Adrenal gland (tissue), 9 donors: ENCODE measurements at regions not wholly inside any gene's neighbourhood (a gene's known extent, or its start where the extent isn't known, plus 50 kb on each side); places are given as distances from the start of the nearest gene placed in this dataset.

ENCODE experiments used
- DNase-seq, 7 donors: peaks; one replicate each; pipeline ENCODE4 v3.0.0-alpha.2; 2019 to 2020
- H3K27ac ChIP-seq, 5 donors: fragments of 200-600 bp; sonication (generic) in 4 of 5; 1 replicate in 3 of 5; 2 replicates in 2 of 5; pipeline versions ENCODE4 v1.5.1 to v1.8.0; 2016 to 2020; ENCODE audit warnings: mild to moderate bottlenecking in 1 of 5
- H3K27me3 ChIP-seq: fragments of 200-600 bp; 2 replicates; pipeline ENCODE4 v1.8.0; 2021
- H3K36me3 ChIP-seq, 2 donors: fragments of 200-600 bp; replicated peaks in 1 of 2; 1 replicate in 1 of 2; 2 replicates in 1 of 2; pipeline versions ENCODE4 v1.5.1 to v1.8.0; 2018 to 2022
- H3K4me1 ChIP-seq, 2 donors: fragments of 200-600 bp; replicated peaks in 1 of 2; 1 replicate in 1 of 2; 2 replicates in 1 of 2; pipeline versions ENCODE4 v1.5.1 to v1.8.0; 2018 to 2021
- H3K4me3 ChIP-seq, 4 donors: fragments of 200-600 bp; sonication (generic) in 3 of 4; one replicate each; pipeline ENCODE4 v1.5.1; 2016 to 2018
- H3K9me3 ChIP-seq, 3 donors: fragments of 200-600 bp; sonication (generic) in 1 of 3; replicated peaks in 1 of 3; 1 replicate in 2 of 3; 2 replicates in 1 of 3; pipeline versions ENCODE4 v1.5.1 to v1.8.0; 2016 to 2021
- CTCF ChIP-seq, 6 experiments: fragments of 450-650 bp in 4 of 6; fragments of 200-600 bp in 2 of 6; sonication (generic) in 1 of 6; IDR thresholded peaks; 1 replicate in 5 of 6; 2 replicates in 1 of 6; pipeline versions ENCODE4 v1.5.1 to v1.8.0; 2016 to 2021; ENCODE audit warnings: antibody characterized with exemption in 6 of 6, mild to moderate bottlenecking in 2 of 6, moderate library complexity in 1 of 6
- POLR2A ChIP-seq, 2 donors: fragments of 450-650 bp; IDR thresholded peaks; one replicate each; pipeline ENCODE4 v1.6.1; 2017; ENCODE audit warnings: antibody characterized with exemption in 2 of 2, mild to moderate bottlenecking in 2 of 2, moderate library complexity in 1 of 2
- WGBS, 4 donors: extraction: QIAGEN DNeasy Blood & Tissue Kit in 2 of 4; methylation state at CpG; one replicate each; pipeline versions ENCODE4 v1.1.5 to v1.1.7; 2013 to 2017; 5-methylcytosine and 5-hydroxymethylcytosine counted together
- intact Hi-C, 2 donors: fragments of 100-400 bp; cut with DNase I; formaldehyde crosslinking; loops; one replicate each; pipeline versions ENCODE4 v1.14.1 to v1.15.0; 2022 to 2023
- donor health status: healthy with polysubstance abuse.
- donor health status: Bipolar disorder and iron deficiency.
- donor health status: DM: yes; HTN: yes; CAD: no.
- donor health status: DM: no; HTN: no; CAD: no.
- donor health status: DM: no; HTN: no; CAD: no.

- H3K4me1 ChIP-seq, result no peaks in the 10 kb centered on the region
- intact Hi-C loops, result no loop called here
- no peaks in the 10 kb centered on the region for H3K36me3 ChIP-seq
- no peaks in the 10 kb centered on the region for H3K9me3 ChIP-seq
- DNase-seq, result no peak
- no peaks in the 10 kb centered on the region for H3K27me3 ChIP-seq
- no peak overlapping the region for H3K27ac ChIP-seq
- TF ChIP-seq CTCF (IDR thresholded peaks at IDR 0.05) (no peak), POLR2A (IDR thresholded peaks at IDR 0.05) (no peak)
- 4 to 37% (median 15%) methylated on average over 2 of the region's 2 CpGs for WGBS, 4 donors
- no peak overlapping the region for H3K4me3 ChIP-seq
Measured at GRCh38 chr16:59201160-59201559, 467.0 kb upstream of the GOT2 start.

GRCh38 chr16:59198487-59198886 is 464.4 kb upstream of the GOT2 start:
- Histone ChIP-seq H3K27ac (no peak overlapping the region), H3K4me1 (no peaks in the 10 kb centered on the region), H3K36me3 (no peaks in the 10 kb centered on the region), H3K4me3 (no peak overlapping the region), H3K27me3 (no peaks in the 10 kb centered on the region), H3K9me3 (no peaks in the 10 kb centered on the region)
- DNase-seq, result no peak
- 35 to 44% (median 39%) methylated on average over 3 of the region's 3 CpGs for WGBS, 4 donors
- intact Hi-C loops, result no loop called here
- TF ChIP-seq POLR2A (IDR thresholded peaks at IDR 0.05) (no peak), CTCF (IDR thresholded peaks at IDR 0.05) (no peak)

- H3K9me3 ChIP-seq, result no peaks in the 10 kb centered on the region
- 60 to 70% (median 69%) methylated on average over 2 of the region's 2 CpGs for WGBS, 4 donors
- no peaks in the 10 kb centered on the region for H3K36me3 ChIP-seq
- intact Hi-C loops, result no loop called here
- no peaks in the 10 kb centered on the region for H3K4me1 ChIP-seq
- H3K27me3 ChIP-seq, result no peaks in the 10 kb centered on the region
- TF ChIP-seq CTCF (IDR thresholded peaks at IDR 0.05) (no peak), POLR2A (IDR thresholded peaks at IDR 0.05) (no peak)
- H3K4me3 ChIP-seq, result no peak overlapping the region
- DNase-seq, result no peak
- H3K27ac ChIP-seq, result no peak overlapping the region
Measured at GRCh38 chr16:59195242-59195641, 461.1 kb upstream of the GOT2 start.

GRCh38 chr16:59193637-59194036 is 459.5 kb upstream of the GOT2 start:
- WGBS, 4 donors, result 83 to 100% (median 93%) methylated on average over 2 of the region's 2 CpGs
- intact Hi-C loops, result no loop called here

More at GRCh38 chr16:59193637-59194036, 459.5 kb upstream of the GOT2 start:
- TF ChIP-seq POLR2A (IDR thresholded peaks at IDR 0.05) (no peak), CTCF (IDR thresholded peaks at IDR 0.05) (no peak)
- no peaks in the 10 kb centered on the region for H3K9me3 ChIP-seq
- no peaks in the 10 kb centered on the region for H3K36me3 ChIP-seq
- no peaks in the 10 kb centered on the region for H3K4me1 ChIP-seq
- no peak overlapping the region for H3K27ac ChIP-seq
- DNase-seq, result no peak
- no peak overlapping the region for H3K4me3 ChIP-seq
- no peaks in the 10 kb centered on the region for H3K27me3 ChIP-seq
